ENCODE measurements at regions not wholly inside any gene's neighbourhood (a gene's known extent, or its start where the extent isn't known, plus 50 kb on each side); places are given as distances from the start of the nearest gene placed in this dataset.

DNA sequence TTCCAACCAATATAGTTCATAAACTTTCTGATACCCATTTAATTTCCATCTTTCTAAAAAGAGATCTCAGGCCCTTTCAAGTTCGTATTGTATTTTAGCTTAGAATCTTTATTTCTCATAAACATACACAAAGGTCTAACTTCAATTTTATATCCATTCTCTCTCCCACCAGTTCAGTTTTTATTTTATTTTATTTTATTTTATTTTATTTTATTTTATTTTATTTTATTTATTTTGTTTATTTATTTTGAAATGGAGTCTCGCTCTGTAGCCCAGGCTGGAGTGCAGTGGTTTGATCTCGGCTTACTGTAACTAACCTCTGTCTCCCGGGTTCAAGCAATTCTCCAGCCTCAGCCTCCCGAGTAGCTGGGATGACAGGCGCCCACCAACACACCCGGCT, 552.8 kb downstream of the SLITRK5 start:
- TF ChIP-seq CTCF (IDR thresholded peaks at IDR 0.05) (no peak), EP300 (IDR thresholded peaks at IDR 0.05; ENCODE audit: low read depth) (no peak), POLR2AphosphoS5 (IDR thresholded peaks at IDR 0.05) (no peak), POLR2A (IDR thresholded peaks at IDR 0.05) (no peak)
- H3K4me1 ChIP-seq, result no peaks in the 10 kb centered on the region
- in situ Hi-C loops (cut with MboI; ENCODE audit: low pct_ligation_motif_present in 1 of 4, low pct_unique_long_range_greater_than_20kb in 1 of 4, low sequenced_read_pairs in 3 of 4), result no loop called here
- intact Hi-C loops (cut with DNase I; ENCODE audit: low total_unique reads), result no loop called here
- H3K27ac ChIP-seq, result no peak overlapping the region
- no peak for DNase-seq
- H3K27me3 ChIP-seq, result no peaks in the 10 kb centered on the region
- no peaks in the 10 kb centered on the region for H3K9me3 ChIP-seq
- no peaks in the 10 kb centered on the region for H3K36me3 ChIP-seq
- no peak overlapping the region for H3K4me3 ChIP-seq
- WGBS, 2 donors (ENCODE audit: low coverage in 1 of 2), result 93 to 94% methylated on average over 6 to 7 of the region's 7 CpGs

GRCh38 chr13:88235441-88235840, 564.3 kb downstream of the SLITRK5 start:
- Histone ChIP-seq H3K27ac (no peak overlapping the region), H3K4me3 (no peak overlapping the region), H3K27me3 (no peaks in the 10 kb centered on the region), H3K9me3 (no peaks in the 10 kb centered on the region), H3K36me3 (no peaks in the 10 kb centered on the region), H3K4me1 (no peaks in the 10 kb centered on the region)
- 77 to 85% methylated on average over 2 of the region's 2 CpGs for WGBS, 2 donors (ENCODE audit: low coverage in 1 of 2)
- no peak for TF ChIP-seq POLR2AphosphoS5 (IDR thresholded peaks at IDR 0.05)
- no peak for TF ChIP-seq CTCF (IDR thresholded peaks at IDR 0.05)
- TF ChIP-seq EP300 (IDR thresholded peaks at IDR 0.05; ENCODE audit: low read depth), result no peak
- TF ChIP-seq POLR2A (IDR thresholded peaks at IDR 0.05), result no peak
- in situ Hi-C loops (cut with MboI; ENCODE audit: low pct_ligation_motif_present in 1 of 4, low pct_unique_long_range_greater_than_20kb in 1 of 4, low sequenced_read_pairs in 3 of 4) (no loop called here), intact Hi-C loops (cut with DNase I; ENCODE audit: low total_unique reads) (no loop called here)
- no peak for DNase-seq

DNA sequence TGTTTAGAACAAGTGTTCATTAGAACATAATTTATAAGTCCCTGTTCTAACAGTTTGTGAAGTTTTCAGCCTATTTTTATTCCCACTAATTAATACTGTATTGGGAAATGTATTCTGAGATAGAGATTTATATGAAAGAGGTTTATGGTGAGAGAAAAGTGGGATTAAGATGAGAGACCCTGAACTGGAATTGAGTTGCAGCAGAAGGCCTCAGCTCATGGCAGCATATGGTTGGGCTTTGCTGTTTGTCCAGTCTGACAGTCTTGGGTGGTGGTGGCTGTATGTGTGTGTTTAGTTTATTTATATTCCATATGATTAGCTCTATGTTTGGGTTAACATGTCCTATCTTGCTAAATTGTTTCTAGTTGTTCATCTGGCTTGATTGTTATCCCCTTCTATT, 575.1 kb downstream of the SLITRK5 start:
- no peak overlapping the region for H3K27ac ChIP-seq
- no peaks in the 10 kb centered on the region for H3K36me3 ChIP-seq
- H3K27me3 ChIP-seq, result no peaks in the 10 kb centered on the region
- H3K4me1 ChIP-seq, result no peaks in the 10 kb centered on the region
- intact Hi-C loops (cut with DNase I; ENCODE audit: low total_unique reads), result no loop called here
- in situ Hi-C loops (cut with MboI; ENCODE audit: low pct_ligation_motif_present in 1 of 4, low pct_unique_long_range_greater_than_20kb in 1 of 4, low sequenced_read_pairs in 3 of 4), result no loop called here
- H3K4me3 ChIP-seq, result no peak overlapping the region
- no peak for DNase-seq
- no peak for TF ChIP-seq EP300 (IDR thresholded peaks at IDR 0.05; ENCODE audit: low read depth)
- no peak for TF ChIP-seq POLR2A (IDR thresholded peaks at IDR 0.05)
- no peak for TF ChIP-seq POLR2AphosphoS5 (IDR thresholded peaks at IDR 0.05)
- H3K9me3 ChIP-seq, result no peaks in the 10 kb centered on the region

DNA sequence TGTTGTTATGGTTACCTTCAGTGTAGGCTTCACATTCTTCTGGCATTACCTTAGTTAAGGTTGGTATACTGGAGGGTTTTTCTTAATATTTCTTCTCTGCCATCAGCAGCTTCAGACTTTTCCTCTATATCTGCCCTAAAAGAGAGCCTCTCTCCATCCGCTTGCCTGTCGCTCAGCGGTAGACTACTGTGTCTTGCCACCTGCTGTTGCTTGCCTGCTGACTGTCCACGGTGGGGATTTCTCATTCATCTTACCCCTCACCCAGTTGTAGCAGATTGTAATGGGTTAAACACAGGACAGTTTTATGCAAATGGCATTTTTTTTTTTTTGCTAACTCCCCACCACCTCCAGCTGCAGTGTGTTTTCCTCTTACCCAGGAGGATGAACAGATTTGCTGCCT, 577.2 kb downstream of the SLITRK5 start:
- in situ Hi-C loops (cut with MboI; ENCODE audit: low pct_ligation_motif_present in 1 of 4, low pct_unique_long_range_greater_than_20kb in 1 of 4, low sequenced_read_pairs in 3 of 4) (no loop called here), intact Hi-C loops (cut with DNase I; ENCODE audit: low total_unique reads) (no loop called here)
- Histone ChIP-seq H3K9me3 (no peaks in the 10 kb centered on the region), H3K27me3 (no peaks in the 10 kb centered on the region), H3K4me1 (no peaks in the 10 kb centered on the region), H3K36me3 (no peaks in the 10 kb centered on the region), H3K27ac (no peak overlapping the region), H3K4me3 (no peak overlapping the region)
- DNase-seq, result no peak
- TF ChIP-seq EP300 (IDR thresholded peaks at IDR 0.05; ENCODE audit: low read depth) (no peak), POLR2A (IDR thresholded peaks at IDR 0.05) (no peak), POLR2AphosphoS5 (IDR thresholded peaks at IDR 0.05) (no peak), CTCF (IDR thresholded peaks at IDR 0.05) (no peak)
- 75 to 76% methylated on average over 4 of the region's 4 CpGs for WGBS, 2 donors (ENCODE audit: low coverage in 1 of 2)

DNA sequence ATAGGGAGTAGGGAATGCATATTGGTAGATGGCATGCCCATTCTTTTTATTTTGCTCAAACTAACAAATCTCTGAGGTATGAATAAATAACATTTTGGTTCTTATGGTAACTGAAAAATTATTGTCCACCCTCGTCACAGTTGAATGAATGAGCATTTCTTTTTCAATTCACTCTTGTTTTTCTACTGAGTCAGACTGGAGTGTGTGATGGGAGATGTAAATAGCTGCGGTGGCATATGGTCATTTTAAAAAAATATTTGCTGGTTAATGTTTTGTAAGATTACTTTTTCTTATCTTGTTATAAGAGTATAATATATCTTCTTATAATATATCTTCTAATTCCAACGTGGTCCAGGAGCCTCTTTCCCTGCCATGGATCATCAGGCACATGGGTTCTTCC, 586.5 kb downstream of the SLITRK5 start:
- in situ Hi-C loops (cut with MboI; ENCODE audit: low pct_ligation_motif_present in 1 of 4, low pct_unique_long_range_greater_than_20kb in 1 of 4, low sequenced_read_pairs in 3 of 4) (no loop called here), intact Hi-C loops (cut with DNase I; ENCODE audit: low total_unique reads) (no loop called here)
- no peak for DNase-seq
- no peaks in the 10 kb centered on the region for H3K4me1 ChIP-seq
- no peak overlapping the region for H3K27ac ChIP-seq
- TF ChIP-seq POLR2A (IDR thresholded peaks at IDR 0.05) (no peak), CTCF (IDR thresholded peaks at IDR 0.05) (no peak), EP300 (IDR thresholded peaks at IDR 0.05; ENCODE audit: low read depth) (no peak), POLR2AphosphoS5 (IDR thresholded peaks at IDR 0.05) (no peak)
- H3K36me3 ChIP-seq, result no peaks in the 10 kb centered on the region
- H3K4me3 ChIP-seq, result no peak overlapping the region
- no peaks in the 10 kb centered on the region for H3K9me3 ChIP-seq
- H3K27me3 ChIP-seq, result no peaks in the 10 kb centered on the region
- 50 to 64% methylated on average over 3 of the region's 3 CpGs for WGBS, 2 donors (ENCODE audit: low coverage in 1 of 2)
